CD14-positive monocyte (primary cell): ENCODE measurements at regions not wholly inside any gene's neighbourhood (a gene's known extent, or its start where the extent isn't known, plus 50 kb on each side); places are given as distances from the start of the nearest gene placed in this dataset.
"Not testable (repeated sequence)": the region's sequence is repeated elsewhere in the genome, so short reads cannot be mapped to it uniquely, and the experiment has no call there.

Experiments
- DNase-seq, 3 donors: peaks; one replicate each; pipeline ENCODE4 v3.0.0-alpha.2; 2011 to 2022
- H2AFZ ChIP-seq: 2 replicates; pipeline ENCODE4 v1.6.0; 2012; ENCODE audit warnings: mild to moderate bottlenecking, low read depth, low read length, inconsistent platforms; ENCODE audit not compliant: insufficient read depth, poor library complexity, severe bottlenecking
- H3K27ac ChIP-seq, 2 donors: 1 replicate in 1 of 2; 2 replicates in 1 of 2; pipeline ENCODE4 v1.5.1; 2012 to 2013; ENCODE audit warnings: low read length in 2 of 2, control low read depth in 1 of 2, inconsistent platforms in 1 of 2, low read depth in 1 of 2, mild to moderate bottlenecking in 1 of 2
- H3K27me3 ChIP-seq, 2 donors: one replicate each; pipeline versions ENCODE4 v1.6.0 to v1.6.1; 2011 to 2013; ENCODE audit warnings: low read length in 2 of 2; ENCODE audit not compliant: control insufficient read depth in 2 of 2, insufficient read depth in 2 of 2
- H3K36me3 ChIP-seq, 2 donors: replicated peaks in 1 of 2; 1 replicate in 1 of 2; 2 replicates in 1 of 2; pipeline versions ENCODE4 v1.5.1 to v1.6.1; 2012 to 2013; ENCODE audit warnings: low read length in 2 of 2, control low read depth in 1 of 2, inconsistent platforms in 1 of 2, mild to moderate bottlenecking in 1 of 2; ENCODE audit not compliant: insufficient read depth in 2 of 2, control insufficient read depth in 1 of 2
- H3K4me1 ChIP-seq, 2 donors: 1 replicate in 1 of 2; 2 replicates in 1 of 2; pipeline versions ENCODE4 v1.5.1 to v1.6.1; 2012 to 2013; ENCODE audit warnings: low read length in 2 of 2, control low read depth in 1 of 2, inconsistent platforms in 1 of 2, mild to moderate bottlenecking in 1 of 2, moderate library complexity in 1 of 2; ENCODE audit not compliant: insufficient read depth in 2 of 2, control insufficient read depth in 1 of 2
- H3K4me2 ChIP-seq: replicated peaks from 2 replicates; pipeline ENCODE3; 2012; ENCODE audit warnings: low read length, moderate library complexity, mild to moderate bottlenecking; ENCODE audit not compliant: poor library complexity, severe bottlenecking; ENCODE audit errors: extremely low read depth
- H3K4me3 ChIP-seq, 3 experiments: fragments of 200-600 bp in 1 of 3; sonication (generic) in 1 of 3; replicated peaks in 1 of 3; 1 replicate in 2 of 3; 2 replicates in 1 of 3; pipeline ENCODE4 v1.5.1; 2011 to 2013; ENCODE audit warnings: low read length in 3 of 3, mild to moderate bottlenecking in 3 of 3, control low read depth in 2 of 3, low read depth in 2 of 3, inconsistent platforms in 1 of 3, moderate library complexity in 1 of 3
- H3K79me2 ChIP-seq: 2 replicates; pipeline ENCODE4 v1.6.0; 2012; ENCODE audit warnings: mild to moderate bottlenecking, control low read depth, inconsistent platforms, low read length, moderate library complexity; ENCODE audit not compliant: insufficient read depth
- H3K9ac ChIP-seq: 2 replicates; pipeline ENCODE4 v1.6.0; 2017; ENCODE audit warnings: low read length, mild to moderate bottlenecking; ENCODE audit not compliant: insufficient read depth, poor library complexity, severe bottlenecking
- H3K9me3 ChIP-seq, 2 donors: replicated peaks in 1 of 2; 1 replicate in 1 of 2; 2 replicates in 1 of 2; pipeline versions ENCODE4 v1.5.1 to v1.6.1; 2012 to 2013; ENCODE audit warnings: low read length in 2 of 2, control low read depth in 1 of 2; ENCODE audit not compliant: control insufficient read depth in 1 of 2, insufficient read depth in 1 of 2
- H4K20me1 ChIP-seq: 2 replicates; pipeline ENCODE4 v1.6.0; 2012; ENCODE audit warnings: mild to moderate bottlenecking, low read length, control low read depth, moderate library complexity; ENCODE audit not compliant: insufficient read depth
- H3K27ac Mint-ChIP-seq, 7 donors: one replicate each; pipeline ENCODE4 v1.8.0; 2020; ENCODE audit warnings: mild to moderate bottlenecking in 7 of 7, mixed read lengths in 7 of 7, moderate library complexity in 6 of 7, inconsistent platforms in 2 of 7
- H3K27me3 Mint-ChIP-seq, 3 donors: one replicate each; pipeline ENCODE4 v1.8.0; 2021 to 2022; ENCODE audit warnings: low read depth in 3 of 3, mild to moderate bottlenecking in 3 of 3, mixed read lengths in 3 of 3, moderate library complexity in 3 of 3, inconsistent platforms in 1 of 3
- H3K36me3 Mint-ChIP-seq, 2 donors: one replicate each; pipeline ENCODE4 v1.8.0; 2020; ENCODE audit warnings: mixed read lengths in 2 of 2, inconsistent platforms in 1 of 2, mild to moderate bottlenecking in 1 of 2
- H3K4me1 Mint-ChIP-seq: one replicate; pipeline ENCODE4 v1.8.0; 2020; ENCODE audit warnings: mild to moderate bottlenecking, mixed read lengths
- H3K4me3 Mint-ChIP-seq, 2 donors: one replicate each; pipeline ENCODE4 v1.8.0; 2020; ENCODE audit warnings: mild to moderate bottlenecking in 2 of 2, mixed read lengths in 2 of 2, moderate library complexity in 1 of 2
- H3K9me3 Mint-ChIP-seq, 7 donors: one replicate each; pipeline ENCODE4 v1.8.0; 2020 to 2022; ENCODE audit warnings: mixed read lengths in 7 of 7, mild to moderate bottlenecking in 6 of 7, moderate library complexity in 6 of 7, inconsistent platforms in 2 of 7
- CTCF ChIP-seq: fragments of 200-600 bp; IDR thresholded peaks from one replicate; pipeline ENCODE4 v1.8.0; 2022; ENCODE audit warnings: antibody characterized with exemption, mild to moderate bottlenecking
- WGBS: methylation state at CpG from one replicate; pipeline ENCODE4 v1.1.5; 2013; ENCODE audit warnings: missing lambda C conversion rate; ENCODE audit not compliant: insufficient coverage; 5-methylcytosine and 5-hydroxymethylcytosine counted together
- intact Hi-C, 2 donors: fragments of 100-400 bp; cut with micrococcal nuclease; formaldehyde crosslinking; loops; one replicate each; pipeline versions ENCODE4 v1.15.0 to v1.15.1; 2023

- intact Hi-C loops = no loop called here
- Mint-ChIP-seq H3K9me3 (no peaks in the 10 kb centered on the region), H3K27ac (no peak overlapping the region), H3K27me3 (no peaks in the 10 kb centered on the region), H3K36me3 (no peaks in the 10 kb centered on the region), H3K4me3 (no peak overlapping the region), H3K4me1 (no peaks in the 10 kb centered on the region)
- H3K4me1 ChIP-seq = no peaks in the 10 kb centered on the region
- H3K27me3 ChIP-seq = no peaks in the 10 kb centered on the region
- no peak overlapping the region for H3K4me3 ChIP-seq
- no CpG with 5 or more reads among the region's 2 CpGs for WGBS
- no peak overlapping the region for H3K9ac ChIP-seq
- H2AFZ ChIP-seq = no peak overlapping the region
- H3K9me3 ChIP-seq = no peaks in the 10 kb centered on the region
- H3K4me2 ChIP-seq = no peak overlapping the region
- H4K20me1 ChIP-seq = no peaks in the 10 kb centered on the region
- no peaks in the 10 kb centered on the region for H3K79me2 ChIP-seq
- no peak for TF ChIP-seq CTCF
- H3K36me3 ChIP-seq = no peaks in the 10 kb centered on the region
- no peak for DNase-seq
- no peak overlapping the region for H3K27ac ChIP-seq
Observed at GRCh38 chr10:57333880-57334279, 933.8 kb downstream of the IPMK start.

- not testable (repeated sequence) for H3K4me3 Mint-ChIP-seq, H3K36me3 Mint-ChIP-seq
Observed at GRCh38 chr10:57321400-57321854, 946.3 kb downstream of the IPMK start.

More at GRCh38 chr10:57321400-57321854, 946.3 kb downstream of the IPMK start:
- H3K27ac ChIP-seq, H3K4me1 Mint-ChIP-seq, intact Hi-C loops, H3K4me1 ChIP-seq, H3K4me3 ChIP-seq, H3K79me2 ChIP-seq, H4K20me1 ChIP-seq, H2AFZ ChIP-seq, H3K27me3 ChIP-seq, H3K27ac Mint-ChIP-seq, H3K9me3 Mint-ChIP-seq, H3K4me2 ChIP-seq, H3K27me3 Mint-ChIP-seq, DNase-seq, H3K9me3 ChIP-seq, H3K36me3 ChIP-seq, H3K9ac ChIP-seq: not testable (repeated sequence)
- WGBS = 96% methylated on average over 20 of the region's 29 CpGs
